Neuronal stem cell (in vitro differentiated cells): ENCODE measurements at regions not wholly inside any gene's neighbourhood (a gene's known extent, or its start where the extent isn't known, plus 50 kb on each side); places are given as distances from the start of the nearest gene placed in this dataset.
A peak's percentile ranks its signal among the peaks of the same experiment; 100 is the strongest.

Experiments
- DNase-seq: peaks from one replicate; pipeline ENCODE4 v3.0.0-alpha.2; 2013; ENCODE audit warnings: low spot score
- H2AFZ ChIP-seq: one replicate; pipeline ENCODE4 v1.6.1; 2013; ENCODE audit warnings: mild to moderate bottlenecking, low read length, inconsistent platforms
- H2AK5ac ChIP-seq: 2 replicates; pipeline ENCODE4 v1.6.1; 2013; ENCODE audit warnings: low read depth, mild to moderate bottlenecking, inconsistent platforms, low read length, moderate library complexity, mixed read lengths
- H2BK120ac ChIP-seq: 2 replicates; pipeline ENCODE4 v1.6.1; 2013; ENCODE audit warnings: low read depth, mild to moderate bottlenecking, inconsistent platforms, low read length, moderate library complexity, mixed read lengths
- H2BK12ac ChIP-seq: one replicate; pipeline ENCODE4 v1.6.1; 2013; ENCODE audit warnings: low read length, inconsistent platforms
- H2BK15ac ChIP-seq: 2 replicates; pipeline ENCODE4 v1.6.1; 2013; ENCODE audit warnings: mild to moderate bottlenecking, low read length, inconsistent platforms, mixed read lengths
- H2BK5ac ChIP-seq: one replicate; pipeline ENCODE4 v1.6.1; 2013; ENCODE audit warnings: inconsistent platforms, mild to moderate bottlenecking, low read length, moderate library complexity
- H3K14ac ChIP-seq: one replicate; pipeline ENCODE4 v1.6.1; 2013; ENCODE audit warnings: low read length, inconsistent platforms
- H3K18ac ChIP-seq: 2 replicates; pipeline ENCODE4 v1.6.1; 2013; ENCODE audit warnings: low read length, inconsistent platforms
- H3K23ac ChIP-seq: 2 replicates; pipeline ENCODE4 v1.6.1; 2013; ENCODE audit warnings: low read depth, mild to moderate bottlenecking, mixed read lengths, low read length, inconsistent platforms; ENCODE audit not compliant: poor library complexity
- H3K27ac ChIP-seq: replicated peaks from 3 replicates; pipeline ENCODE4 v1.5.1; 2013; ENCODE audit warnings: low read length, inconsistent platforms
- H3K27me3 ChIP-seq, 3 experiments: 2 replicates each; pipeline ENCODE4 v1.6.1; 2013; ENCODE audit warnings: low read length in 3 of 3, mild to moderate bottlenecking in 2 of 3, inconsistent platforms in 1 of 3, low read depth in 1 of 3, mixed read lengths in 1 of 3, moderate library complexity in 1 of 3; ENCODE audit not compliant: control insufficient read depth in 3 of 3, insufficient read depth in 3 of 3
- H3K36me3 ChIP-seq, 2 donors: replicated peaks in 1 of 2; 2 replicates each; pipeline ENCODE4 v1.6.1; 2013; ENCODE audit warnings: low read length in 2 of 2; ENCODE audit not compliant: control insufficient read depth in 2 of 2, insufficient read depth in 2 of 2
- H3K4ac ChIP-seq: 2 replicates; pipeline ENCODE4 v1.6.1; 2013; ENCODE audit warnings: inconsistent platforms, mild to moderate bottlenecking, low read length, moderate library complexity
- H3K4me1 ChIP-seq, 2 donors: 1 replicate in 1 of 2; 2 replicates in 1 of 2; pipeline ENCODE4 v1.6.1; 2013; ENCODE audit warnings: low read length in 2 of 2, low read depth in 1 of 2; ENCODE audit not compliant: control insufficient read depth in 2 of 2, insufficient read depth in 1 of 2
- H3K4me2 ChIP-seq: one replicate; pipeline ENCODE4 v1.6.1; 2013; ENCODE audit warnings: mild to moderate bottlenecking, low read length, inconsistent platforms; ENCODE audit not compliant: insufficient read depth, poor library complexity, severe bottlenecking
- H3K4me3 ChIP-seq, 2 donors: 2 replicates each; pipeline ENCODE4 v1.5.1; 2013; ENCODE audit warnings: low read length in 2 of 2, mild to moderate bottlenecking in 2 of 2, inconsistent platforms in 1 of 2, moderate library complexity in 1 of 2
- H3K79me1 ChIP-seq: one replicate; pipeline ENCODE4 v1.6.1; 2013; ENCODE audit warnings: low read depth, mild to moderate bottlenecking, inconsistent platforms, low read length, moderate library complexity
- H3K9ac ChIP-seq: one replicate; pipeline ENCODE4 v1.6.1; 2013; ENCODE audit warnings: mild to moderate bottlenecking, low read depth, low read length, inconsistent platforms; ENCODE audit not compliant: poor library complexity
- H3K9me3 ChIP-seq, 2 donors: replicated peaks in 1 of 2; 2 replicates each; pipeline versions ENCODE3 to v1.6.1; 2013; ENCODE audit warnings: low read length in 2 of 2, mild to moderate bottlenecking in 2 of 2, inconsistent platforms in 1 of 2, low read depth in 1 of 2, mixed read lengths in 1 of 2, moderate library complexity in 1 of 2; ENCODE audit not compliant: control insufficient read depth in 2 of 2, insufficient read depth in 1 of 2
- H4K8ac ChIP-seq: one replicate; pipeline ENCODE4 v1.6.1; 2013; ENCODE audit warnings: low read depth, mild to moderate bottlenecking, inconsistent platforms, low read length, moderate library complexity
- H4K91ac ChIP-seq: one replicate; pipeline ENCODE4 v1.6.1; 2013; ENCODE audit warnings: low read length, low read depth, mild to moderate bottlenecking, inconsistent platforms; ENCODE audit not compliant: poor library complexity
- WGBS, 2 donors: extraction: QIAGEN DNeasy Blood & Tissue Kit; methylation state at CpG; one replicate each; pipeline ENCODE4 v1.1.7; 2013; ENCODE audit warnings: missing lambda C conversion rate in 2 of 2, mixed read lengths in 1 of 2; ENCODE audit not compliant: insufficient read length in 2 of 2, insufficient replicate concordance in 1 of 2; ENCODE audit errors: extremely low coverage in 2 of 2; 5-methylcytosine and 5-hydroxymethylcytosine counted together

- Histone ChIP-seq H3K4me2 (no peak overlapping the region), H3K79me1 (no peaks in the 10 kb centered on the region), H3K36me3 (no peaks in the 10 kb centered on the region), H2BK120ac (no peak overlapping the region), H3K27ac (no peak overlapping the region), H2BK5ac (no peak overlapping the region), H4K91ac (no peak overlapping the region), H2BK12ac (no peak overlapping the region), H2AFZ (no peak overlapping the region), H3K14ac (no peak overlapping the region), H3K4me3 (no peak overlapping the region), H4K8ac (no peak overlapping the region), H3K9ac (no peak overlapping the region), H3K9me3 (peaks cover 0 to 5% of the 10 kb centered on the region in 2 donors), H3K4me1 (no peaks in the 10 kb centered on the region), H3K18ac (no peak overlapping the region), H3K27me3 (no peaks in the 10 kb centered on the region), H2BK15ac (no peak overlapping the region), H2AK5ac (no peak overlapping the region), H3K23ac (no peak overlapping the region), H3K4ac (no peak overlapping the region)
- WGBS, 2 donors = no CpG with 5 or more reads among the region's 1 CpG
- no peak for DNase-seq
These were observed 363.4 kb upstream of the ZNF608 start for GRCh38 chr5:125109816-125110215.

- no peaks in the 10 kb centered on the region for H3K27me3 ChIP-seq
- no peak overlapping the region for H2AK5ac ChIP-seq
- peaks cover 0 to 5% of the 10 kb centered on the region in 2 donors for H3K9me3 ChIP-seq
- H3K4me2 ChIP-seq = no peak overlapping the region
- H3K14ac ChIP-seq = no peak overlapping the region
- H3K79me1 ChIP-seq = no peaks in the 10 kb centered on the region
- no peak overlapping the region for H4K91ac ChIP-seq
- no peak for DNase-seq
- no peak overlapping the region for H2BK15ac ChIP-seq
- H3K36me3 ChIP-seq = no peaks in the 10 kb centered on the region
- no peak overlapping the region for H4K8ac ChIP-seq
- H3K4me1 ChIP-seq = no peaks in the 10 kb centered on the region
- H3K4me3 ChIP-seq = no peak overlapping the region
- no peak overlapping the region for H3K9ac ChIP-seq
- no peak overlapping the region for H3K4ac ChIP-seq
- no peak overlapping the region for H3K27ac ChIP-seq
- no peak overlapping the region for H2BK120ac ChIP-seq
- no CpG with 5 or more reads among the region's 2 CpGs for WGBS, 2 donors
- no peak overlapping the region for H2BK12ac ChIP-seq
- no peak overlapping the region for H3K18ac ChIP-seq
- no peak overlapping the region for H2BK5ac ChIP-seq
- no peak overlapping the region for H2AFZ ChIP-seq
- no peak overlapping the region for H3K23ac ChIP-seq
These were observed 365.8 kb upstream of the ZNF608 start for GRCh38 chr5:125112196-125112595.

- Histone ChIP-seq H2AK5ac (no peak overlapping the region), H3K9ac (no peak overlapping the region), H3K27me3 (no peaks in the 10 kb centered on the region), H3K23ac (no peak overlapping the region), H3K4ac (no peak overlapping the region), H2BK5ac (no peak overlapping the region), H2BK15ac (no peak overlapping the region), H4K8ac (no peak overlapping the region), H2AFZ (no peak overlapping the region), H2BK12ac (no peak overlapping the region), H3K79me1 (no peaks in the 10 kb centered on the region), H3K27ac (no peak overlapping the region), H3K36me3 (no peaks in the 10 kb centered on the region), H3K4me1 (no peaks in the 10 kb centered on the region), H3K4me2 (no peak overlapping the region), H2BK120ac (no peak overlapping the region), H3K4me3 (no peak overlapping the region), H3K14ac (no peak overlapping the region), H3K9me3 (peaks cover 0 to 5% of the 10 kb centered on the region in 2 donors), H3K18ac (no peak overlapping the region), H4K91ac (no peak overlapping the region)
- DNase-seq = no peak
- WGBS, 2 donors = no CpG with 5 or more reads among the region's 2 CpGs
These were observed 366.9 kb upstream of the ZNF608 start for GRCh38 chr5:125113328-125113727.

GRCh38 chr5:125115195-125115525 lies 368.7 kb upstream of the ZNF608 start:
- Histone ChIP-seq H2BK5ac (no peak overlapping the region), H2BK15ac (no peak overlapping the region), H3K27ac (no peak overlapping the region), H3K4me3 (no peak overlapping the region), H3K14ac (no peak overlapping the region), H2AK5ac (no peak overlapping the region), H2AFZ (no peak overlapping the region), H3K9me3 (peaks cover 0 to 5% of the 10 kb centered on the region in 2 donors), H3K18ac (peak overlapping the region; percentile 39), H3K9ac (no peak overlapping the region), H2BK120ac (no peak overlapping the region), H4K8ac (no peak overlapping the region), H3K4ac (no peak overlapping the region), H3K79me1 (no peaks in the 10 kb centered on the region), H2BK12ac (no peak overlapping the region), H3K36me3 (no peaks in the 10 kb centered on the region), H3K4me2 (no peak overlapping the region), H3K23ac (no peak overlapping the region), H3K27me3 (no peaks in the 10 kb centered on the region), H3K4me1 (no peaks in the 10 kb centered on the region), H4K91ac (no peak overlapping the region)
- DNase-seq = no peak
- no CpG with 5 or more reads among the region's 6 CpGs for WGBS, 2 donors
